ENCODE measurements at regions not wholly inside any gene's neighbourhood (a gene's known extent, or its start where the extent isn't known, plus 50 kb on each side); places are given as distances from the start of the nearest gene placed in this dataset.

GRCh38 chr9:95810133-95810532 is 65.4 kb upstream of the ERCC6L2 start:
- no peak for TF ChIP-seq MXD4 (CRISPR knock-in tag; IDR thresholded peaks at IDR 0.05; ENCODE audit: borderline replicate concordance)
- TF ChIP-seq CTCF (IDR thresholded peaks at IDR 0.05) = no peak
- TF ChIP-seq TCF7 (CRISPR knock-in tag; IDR thresholded peaks at IDR 0.05; ENCODE audit: low read depth) = no peak
- no peak for TF ChIP-seq MAX (CRISPR knock-in tag; IDR thresholded peaks at IDR 0.05)
- TF ChIP-seq ZSCAN18 (CRISPR knock-in tag; IDR thresholded peaks at IDR 0.05) = no peak
- no peak for TF ChIP-seq TP53 (CRISPR knock-in tag; IDR thresholded peaks at IDR 0.05)
- no peak for TF ChIP-seq E2F4 (CRISPR knock-in tag; IDR thresholded peaks at IDR 0.05; ENCODE audit: borderline replicate concordance, low read depth)
- no peak for TF ChIP-seq FOXP1 (CRISPR knock-in tag; IDR thresholded peaks at IDR 0.05; ENCODE audit: borderline replicate concordance)
- no peak for TF ChIP-seq JUN (CRISPR knock-in tag; IDR thresholded peaks at IDR 0.05)
- TF ChIP-seq IRF1 (CRISPR knock-in tag; IDR thresholded peaks at IDR 0.05) = no peak
- TF ChIP-seq ETV6 (CRISPR knock-in tag; IDR thresholded peaks at IDR 0.05) = no peak
- no peak for TF ChIP-seq ZNF416 (CRISPR knock-in tag; IDR thresholded peaks at IDR 0.05)
- TF ChIP-seq ATF6 (CRISPR knock-in tag; IDR thresholded peaks at IDR 0.05) = no peak
- TF ChIP-seq ZBTB43 (CRISPR knock-in tag; IDR thresholded peaks at IDR 0.05) = no peak

Data from WTC11 (cell line).